H9 (cell line): ENCODE measurements at regions not wholly inside any gene's neighbourhood (a gene's known extent, or its start where the extent isn't known, plus 50 kb on each side); places are given as distances from the start of the nearest gene placed in this dataset.

ENCODE experiments used
- DNase-seq: peaks from one replicate; pipeline ENCODE4 v3.0.0-alpha.2; 2017
- H2AFZ ChIP-seq: one replicate; pipeline ENCODE4 v1.6.1; 2013; ENCODE audit warnings: mild to moderate bottlenecking, low read length, control low read depth, moderate library complexity
- H2AK5ac ChIP-seq: 2 replicates; pipeline ENCODE4 v1.6.1; 2013; ENCODE audit warnings: low read length, control low read depth, mixed read lengths; ENCODE audit not compliant: insufficient read length
- H2BK120ac ChIP-seq: one replicate; pipeline ENCODE4 v1.6.1; 2013; ENCODE audit warnings: low read depth, mild to moderate bottlenecking, low read length, control low read depth, inconsistent platforms; ENCODE audit not compliant: poor library complexity, severe bottlenecking
- H2BK12ac ChIP-seq: 2 replicates; pipeline ENCODE4 v1.6.1; 2013; ENCODE audit warnings: low read length, control low read depth, mixed read lengths, low read depth; ENCODE audit not compliant: insufficient read length
- H2BK15ac ChIP-seq: 2 replicates; pipeline ENCODE4 v1.6.1; 2013; ENCODE audit warnings: low read depth, low read length, control low read depth
- H2BK20ac ChIP-seq: one replicate; pipeline ENCODE4 v1.6.1; 2013; ENCODE audit warnings: low read depth, mild to moderate bottlenecking, low read length, control low read depth, inconsistent platforms; ENCODE audit not compliant: poor library complexity, severe bottlenecking
- H2BK5ac ChIP-seq: 2 replicates; pipeline ENCODE4 v1.6.1; 2013; ENCODE audit warnings: low read length, control low read depth, mixed read lengths; ENCODE audit not compliant: insufficient read length
- H3K14ac ChIP-seq: 2 replicates; pipeline ENCODE4 v1.6.1; 2013; ENCODE audit warnings: low read length, control low read depth; ENCODE audit not compliant: insufficient read depth
- H3K18ac ChIP-seq: 2 replicates; pipeline ENCODE4 v1.6.1; 2013; ENCODE audit warnings: low read depth, mild to moderate bottlenecking, mixed read lengths, low read length, control low read depth; ENCODE audit not compliant: insufficient read length
- H3K23ac ChIP-seq: 2 replicates; pipeline ENCODE4 v1.6.1; 2013; ENCODE audit warnings: low read length, control low read depth, mixed read lengths, low read depth; ENCODE audit not compliant: insufficient read length
- H3K23me2 ChIP-seq: 2 replicates; pipeline ENCODE4 v1.6.1; 2013; ENCODE audit warnings: low read depth, mild to moderate bottlenecking, mixed read lengths, low read length, control low read depth; ENCODE audit not compliant: insufficient read length, poor library complexity, severe bottlenecking
- H3K27ac ChIP-seq: 2 replicates; pipeline ENCODE4 v1.5.1; 2013; ENCODE audit warnings: low read length, control low read depth, mixed read lengths, low read depth; ENCODE audit not compliant: insufficient read length
- H3K27me3 ChIP-seq: 2 replicates; pipeline ENCODE4 v1.6.1; 2013; ENCODE audit warnings: low read length, control low read depth, inconsistent platforms; ENCODE audit not compliant: insufficient read depth
- H3K4ac ChIP-seq: 2 replicates; pipeline ENCODE4 v1.6.1; 2013; ENCODE audit warnings: low read depth, mild to moderate bottlenecking, control low read depth, inconsistent platforms, low read length, moderate library complexity
- H3K4me1 ChIP-seq: 2 replicates; pipeline ENCODE4 v1.6.1; 2013; ENCODE audit warnings: low read length, control low read depth, inconsistent platforms; ENCODE audit not compliant: insufficient read depth
- H3K4me2 ChIP-seq: 2 replicates; pipeline ENCODE4 v1.6.1; 2013; ENCODE audit warnings: low read length, control low read depth, mixed read lengths; ENCODE audit not compliant: insufficient read length, insufficient read depth
- H3K56ac ChIP-seq: 2 replicates; pipeline ENCODE4 v1.6.1; 2013; ENCODE audit warnings: low read depth, mild to moderate bottlenecking, mixed read lengths, low read length, control low read depth; ENCODE audit not compliant: insufficient read length
- H3K79me1 ChIP-seq: 2 replicates; pipeline ENCODE4 v1.6.1; 2013; ENCODE audit warnings: low read depth, mild to moderate bottlenecking, moderate library complexity, low read length, control low read depth, inconsistent platforms; ENCODE audit not compliant: insufficient read depth, poor library complexity, severe bottlenecking
- H3K79me2 ChIP-seq: 2 replicates; pipeline ENCODE4 v1.6.1; 2013; ENCODE audit warnings: low read length, control low read depth, inconsistent platforms; ENCODE audit not compliant: insufficient read depth
- H3K9ac ChIP-seq: 2 replicates; pipeline ENCODE4 v1.6.1; 2013; ENCODE audit warnings: low read length, control low read depth, mixed read lengths; ENCODE audit not compliant: insufficient read length; ENCODE audit errors: extremely low read depth
- H3K9me3 ChIP-seq: one replicate; pipeline ENCODE4 v1.6.1; 2013; ENCODE audit warnings: low read depth, low read length, inconsistent platforms; ENCODE audit not compliant: control insufficient read depth
- H3T11ph ChIP-seq: one replicate; pipeline ENCODE4 v1.6.1; 2013; ENCODE audit warnings: mild to moderate bottlenecking, low read length, control low read depth, inconsistent platforms
- H4K20me1 ChIP-seq: one replicate; pipeline ENCODE4 v1.6.1; 2013; ENCODE audit not compliant: control insufficient read depth, insufficient read length, insufficient read depth
- H4K5ac ChIP-seq: 2 replicates; pipeline ENCODE4 v1.6.1; 2013; ENCODE audit warnings: low read depth, mild to moderate bottlenecking, mixed read lengths, low read length, control low read depth; ENCODE audit not compliant: insufficient read length
- H4K8ac ChIP-seq: replicated peaks from 2 replicates; pipeline ENCODE4 v1.6.1; 2013; ENCODE audit warnings: low read length, control low read depth, mixed read lengths, low read depth; ENCODE audit not compliant: insufficient read length
- H4K91ac ChIP-seq: 2 replicates; pipeline ENCODE4 v1.6.1; 2013; ENCODE audit warnings: low read depth, mild to moderate bottlenecking, moderate library complexity, mixed read lengths, low read length, control low read depth; ENCODE audit not compliant: insufficient read length
- H3K27ac Mint-ChIP-seq, 3 experiments: 2 replicates in 2 of 3; 3 replicates in 1 of 3; pipeline ENCODE4 v1.8.0; 2020 to 2021; ENCODE audit warnings: mixed read lengths in 3 of 3, mild to moderate bottlenecking in 1 of 3, moderate library complexity in 1 of 3
- H3K27me3 Mint-ChIP-seq: 2 replicates; pipeline ENCODE4 v1.8.0; 2021; ENCODE audit warnings: low read depth, mild to moderate bottlenecking, moderate library complexity, mixed read lengths
- H3K36me3 Mint-ChIP-seq, 3 experiments: 2 replicates in 2 of 3; 3 replicates in 1 of 3; pipeline ENCODE4 v1.8.0; 2020 to 2021; ENCODE audit warnings: low read depth in 3 of 3, mixed read lengths in 3 of 3; ENCODE audit not compliant: insufficient read depth in 1 of 3
- H3K4me1 Mint-ChIP-seq, 2 experiments: 2 replicates each; pipeline ENCODE4 v1.8.0; 2020; ENCODE audit warnings: mixed read lengths in 2 of 2
- H3K4me3 Mint-ChIP-seq, 2 experiments: 2 replicates in 1 of 2; 3 replicates in 1 of 2; pipeline ENCODE4 v1.8.0; 2020 to 2021; ENCODE audit warnings: mild to moderate bottlenecking in 2 of 2, mixed read lengths in 2 of 2, moderate library complexity in 1 of 2
- H3K9me3 Mint-ChIP-seq, 2 experiments: 2 replicates in 1 of 2; 3 replicates in 1 of 2; pipeline ENCODE4 v1.8.0; 2020; ENCODE audit warnings: mild to moderate bottlenecking in 2 of 2, mixed read lengths in 2 of 2, moderate library complexity in 1 of 2
- WGBS: extraction: QIAGEN DNeasy Blood & Tissue Kit; methylation state at CpG from one replicate; pipeline ENCODE4 v1.1.7; 2013; ENCODE audit warnings: missing lambda C conversion rate, low lambda C conversion rate, mixed read lengths; ENCODE audit not compliant: insufficient read length; ENCODE audit errors: extremely low coverage; 5-methylcytosine and 5-hydroxymethylcytosine counted together
- TF ChIP-seq, protein P1 (sequence below): fragments of 200-600 bp; sonication (generic); conservative IDR thresholded peaks from 3 replicates; pipeline ENCODE4 v1.8.0; 2021; ENCODE audit warnings: antibody characterized with exemption, mild to moderate bottlenecking

DNA sequence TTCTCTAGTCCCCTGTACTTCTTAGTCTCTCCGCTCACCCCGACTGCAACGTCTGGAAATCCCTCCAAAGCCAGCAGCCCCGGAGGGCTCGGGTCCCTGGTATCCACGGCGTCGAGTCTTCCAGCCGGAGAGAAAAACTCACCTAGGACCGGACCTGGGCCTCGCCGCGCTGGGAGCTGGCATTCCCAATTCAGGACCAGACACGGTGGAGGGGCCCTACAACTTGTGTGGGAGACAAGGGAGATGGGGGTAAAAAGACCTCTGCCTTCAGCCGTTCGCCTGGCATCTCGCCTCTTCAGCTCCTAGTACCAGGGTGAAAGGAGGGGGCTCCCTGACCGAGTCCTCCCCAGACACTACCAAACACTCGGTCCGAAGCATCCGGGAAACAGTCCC is 64.3 kb downstream of the GPX5 start:
- Histone ChIP-seq H3K4ac (no peak overlapping the region), H3K18ac (peak overlapping the region; percentile 38), H4K91ac (no peak overlapping the region), H3K9me3 (no peaks in the 10 kb centered on the region), H3K9ac (peak overlapping the region; percentile 24), H3T11ph (no peak overlapping the region), H2BK15ac (no peak overlapping the region), H3K79me2 (no peaks in the 10 kb centered on the region), H4K5ac (no peak overlapping the region), H3K79me1 (no peaks in the 10 kb centered on the region), H3K23me2 (peaks cover 18% of the 10 kb centered on the region), H2AK5ac (no peak overlapping the region), H2BK120ac (no peak overlapping the region), H3K4me2 (peak overlapping the region; percentile 79), H3K27ac (peak overlapping the region; percentile 13), H3K56ac (no peak overlapping the region), H4K8ac (no peak overlapping the region), H2BK12ac (no peak overlapping the region), H3K14ac (peak overlapping the region; percentile 10), H3K4me1 (0 out of 2 replicates have a peak, but pooled peaks cover 3% of the 10 kb centered on the region), H4K20me1 (no peaks in the 10 kb centered on the region), H3K27me3 (no peaks in the 10 kb centered on the region), H3K23ac (no peak overlapping the region), H2BK20ac (no peak overlapping the region), H2BK5ac (no peak overlapping the region), H2AFZ (peak overlapping the region; percentile 81)
- TF ChIP-seq, protein P1, sequence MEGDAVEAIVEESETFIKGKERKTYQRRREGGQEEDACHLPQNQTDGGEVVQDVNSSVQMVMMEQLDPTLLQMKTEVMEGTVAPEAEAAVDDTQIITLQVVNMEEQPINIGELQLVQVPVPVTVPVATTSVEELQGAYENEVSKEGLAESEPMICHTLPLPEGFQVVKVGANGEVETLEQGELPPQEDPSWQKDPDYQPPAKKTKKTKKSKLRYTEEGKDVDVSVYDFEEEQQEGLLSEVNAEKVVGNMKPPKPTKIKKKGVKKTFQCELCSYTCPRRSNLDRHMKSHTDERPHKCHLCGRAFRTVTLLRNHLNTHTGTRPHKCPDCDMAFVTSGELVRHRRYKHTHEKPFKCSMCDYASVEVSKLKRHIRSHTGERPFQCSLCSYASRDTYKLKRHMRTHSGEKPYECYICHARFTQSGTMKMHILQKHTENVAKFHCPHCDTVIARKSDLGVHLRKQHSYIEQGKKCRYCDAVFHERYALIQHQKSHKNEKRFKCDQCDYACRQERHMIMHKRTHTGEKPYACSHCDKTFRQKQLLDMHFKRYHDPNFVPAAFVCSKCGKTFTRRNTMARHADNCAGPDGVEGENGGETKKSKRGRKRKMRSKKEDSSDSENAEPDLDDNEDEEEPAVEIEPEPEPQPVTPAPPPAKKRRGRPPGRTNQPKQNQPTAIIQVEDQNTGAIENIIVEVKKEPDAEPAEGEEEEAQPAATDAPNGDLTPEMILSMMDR: no peak
- Mint-ChIP-seq H3K36me3 (no peaks in the 10 kb centered on the region), H3K27me3 (peaks cover 27% of the 10 kb centered on the region), H3K27ac (peak overlapping the region; percentile 56 to 91 (median 84)), H3K4me1 (peaks cover 25 to 34% of the 10 kb centered on the region in 2 experiments), H3K9me3 (peaks cover 0 to 3% of the 10 kb centered on the region in 2 experiments; a peak in 1 of 5 replicates), H3K4me3 (peak overlapping the region; percentile 78 to 95)
- WGBS: no CpG with 5 or more reads among the region's 21 CpGs
- DNase-seq: no peak
